ENCODE measurements at regions not wholly inside any gene's neighbourhood (a gene's known extent, or its start where the extent isn't known, plus 50 kb on each side); places are given as distances from the start of the nearest gene placed in this dataset.

GRCh38 chr3:162525066-162525742, 1028.6 kb downstream of the OTOL1 start:
- Histone ChIP-seq H3K4me1 (ENCODE audit: insufficient read depth, low read length, poor library complexity, severe bottlenecking) (no peaks in the 10 kb centered on the region), H3K36me3 (ENCODE audit: insufficient read depth, low read length) (no peaks in the 10 kb centered on the region), H3K4me3 (ENCODE audit: low read length, poor library complexity, severe bottlenecking) (no peak overlapping the region), H3K9me2 (replicated peaks; ENCODE audit: low read depth, low read length) (no peaks in the 10 kb centered on the region), H3K9me3 (ENCODE audit: insufficient read depth, low read depth, low read length) (no peaks in the 10 kb centered on the region), H3F3A (ENCODE audit: low read depth) (no peaks in the 10 kb centered on the region), H2AFZ (ENCODE audit: low read length) (no peak overlapping the region), H3K27me3 (ENCODE audit: insufficient read depth, low read length, poor library complexity, severe bottlenecking) (no peaks in the 10 kb centered on the region), H3K4me2 (ENCODE audit: low read depth, low read length, poor library complexity, severe bottlenecking) (no peak overlapping the region), H3K9ac (ENCODE audit: low read depth, low read length, poor library complexity, severe bottlenecking) (no peak overlapping the region), H3K79me2 (ENCODE audit: insufficient read depth, low read length) (no peaks in the 10 kb centered on the region), H4K20me1 (ENCODE audit: insufficient read depth, low read length, poor library complexity, severe bottlenecking) (no peaks in the 10 kb centered on the region)
- no peak for TF ChIP-seq CTCF (conservative IDR thresholded peaks at IDR 0.05; ENCODE audit: low read length)
- TF ChIP-seq EZH2phosphoT487 (IDR thresholded peaks at IDR 0.05; ENCODE audit: borderline replicate concordance) = no peak

- Histone ChIP-seq H3K4me2 (ENCODE audit: low read depth, low read length, poor library complexity, severe bottlenecking) (no peak overlapping the region), H2AFZ (ENCODE audit: low read length) (no peak overlapping the region), H3K9me3 (ENCODE audit: insufficient read depth, low read depth, low read length) (no peaks in the 10 kb centered on the region), H3K4me1 (ENCODE audit: insufficient read depth, low read length, poor library complexity, severe bottlenecking) (no peaks in the 10 kb centered on the region), H4K20me1 (ENCODE audit: insufficient read depth, low read length, poor library complexity, severe bottlenecking) (no peaks in the 10 kb centered on the region), H3K79me2 (ENCODE audit: insufficient read depth, low read length) (no peaks in the 10 kb centered on the region), H3F3A (ENCODE audit: low read depth) (no peaks in the 10 kb centered on the region), H3K4me3 (ENCODE audit: low read length, poor library complexity, severe bottlenecking) (no peak overlapping the region), H3K9me2 (replicated peaks; ENCODE audit: low read depth, low read length) (no peaks in the 10 kb centered on the region), H3K36me3 (ENCODE audit: insufficient read depth, low read length) (no peaks in the 10 kb centered on the region), H3K9ac (ENCODE audit: low read depth, low read length, poor library complexity, severe bottlenecking) (no peak overlapping the region), H3K27me3 (ENCODE audit: insufficient read depth, low read length, poor library complexity, severe bottlenecking) (no peaks in the 10 kb centered on the region)
- TF ChIP-seq EZH2phosphoT487 (IDR thresholded peaks at IDR 0.05; ENCODE audit: borderline replicate concordance) = no peak
- TF ChIP-seq CTCF (conservative IDR thresholded peaks at IDR 0.05; ENCODE audit: low read length) = no peak
Observed at GRCh38 chr3:162525771-162526170, 1029.2 kb downstream of the OTOL1 start.

GRCh38 chr3:162534431-162534830, 1037.8 kb downstream of the OTOL1 start:
- no peaks in the 10 kb centered on the region for H3K79me2 ChIP-seq (ENCODE audit: insufficient read depth, low read length)
- no peak overlapping the region for H3K4me3 ChIP-seq (ENCODE audit: low read length, poor library complexity, severe bottlenecking)
- no peaks in the 10 kb centered on the region for H4K20me1 ChIP-seq (ENCODE audit: insufficient read depth, low read length, poor library complexity, severe bottlenecking)
- no peaks in the 10 kb centered on the region for H3K9me2 ChIP-seq (replicated peaks; ENCODE audit: low read depth, low read length)
- no peak overlapping the region for H2AFZ ChIP-seq (ENCODE audit: low read length)
- H3K9ac ChIP-seq (ENCODE audit: low read depth, low read length, poor library complexity, severe bottlenecking) = no peak overlapping the region
- TF ChIP-seq CTCF (conservative IDR thresholded peaks at IDR 0.05; ENCODE audit: low read length) = no peak
- no peak for TF ChIP-seq EZH2phosphoT487 (IDR thresholded peaks at IDR 0.05; ENCODE audit: borderline replicate concordance)
- H3K4me1 ChIP-seq (ENCODE audit: insufficient read depth, low read length, poor library complexity, severe bottlenecking) = no peaks in the 10 kb centered on the region
- no peaks in the 10 kb centered on the region for H3K36me3 ChIP-seq (ENCODE audit: insufficient read depth, low read length)
- no peaks in the 10 kb centered on the region for H3K27me3 ChIP-seq (ENCODE audit: insufficient read depth, low read length, poor library complexity, severe bottlenecking)
- no peaks in the 10 kb centered on the region for H3F3A ChIP-seq (ENCODE audit: low read depth)
- H3K9me3 ChIP-seq (ENCODE audit: insufficient read depth, low read depth, low read length) = no peaks in the 10 kb centered on the region
- H3K4me2 ChIP-seq (ENCODE audit: low read depth, low read length, poor library complexity, severe bottlenecking) = no peak overlapping the region

All from Loucy (cell line).